Stimulated activated CD8-positive, alpha-beta memory T cell treated with anti-CD3 and anti-CD28 coated beads, Interleukin-4, amount 100 ng/mL, for 24 hours (primary cell): ENCODE measurements at regions not wholly inside any gene's neighbourhood (a gene's known extent, or its start where the extent isn't known, plus 50 kb on each side); places are given as distances from the start of the nearest gene placed in this dataset.
"Not testable (repeated sequence)": the region's sequence is repeated elsewhere in the genome, so short reads cannot be mapped to it uniquely, and the experiment has no call there.

Source experiments
- DNase-seq: peaks from one replicate; pipeline ENCODE4 v3.0.0-alpha.2; 2020; ENCODE audit warnings: low read depth

GRCh38 chr12:9543341-9543740, 64.4 kb downstream of the KLRB1 start:
- not testable (repeated sequence) for DNase-seq

- DNase-seq = not testable (repeated sequence)
Measured at GRCh38 chr12:9542827-9543226, 64.9 kb downstream of the KLRB1 start.

- DNase-seq = not testable (repeated sequence)
Measured at GRCh38 chr12:9515925-9516324, 91.8 kb downstream of the KLRB1 start.

DNA sequence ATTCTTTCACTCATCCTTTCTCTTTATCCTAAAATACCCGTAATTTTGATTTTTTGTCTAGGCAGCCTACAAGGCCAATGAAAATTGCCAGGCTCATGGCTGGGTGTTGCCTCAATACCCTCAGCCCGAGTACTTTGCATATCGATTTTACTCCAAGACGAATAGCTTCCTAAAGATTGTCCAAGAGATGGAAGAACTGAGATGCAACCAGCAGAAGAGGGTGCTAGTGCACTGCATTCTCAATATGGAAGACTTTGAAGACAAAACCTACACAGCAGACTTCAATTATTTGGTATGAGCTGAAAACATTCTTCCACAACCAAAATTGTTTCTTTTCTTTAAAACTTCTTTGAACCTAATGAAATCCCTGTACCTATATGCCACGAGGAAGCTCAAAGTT, 95.0 kb downstream of the KLRB1 start:
- DNase-seq = not testable (repeated sequence)

GRCh38 chr12:9510392-9511011, 97.2 kb downstream of the KLRB1 start:
- DNase-seq = not testable (repeated sequence)

DNA sequence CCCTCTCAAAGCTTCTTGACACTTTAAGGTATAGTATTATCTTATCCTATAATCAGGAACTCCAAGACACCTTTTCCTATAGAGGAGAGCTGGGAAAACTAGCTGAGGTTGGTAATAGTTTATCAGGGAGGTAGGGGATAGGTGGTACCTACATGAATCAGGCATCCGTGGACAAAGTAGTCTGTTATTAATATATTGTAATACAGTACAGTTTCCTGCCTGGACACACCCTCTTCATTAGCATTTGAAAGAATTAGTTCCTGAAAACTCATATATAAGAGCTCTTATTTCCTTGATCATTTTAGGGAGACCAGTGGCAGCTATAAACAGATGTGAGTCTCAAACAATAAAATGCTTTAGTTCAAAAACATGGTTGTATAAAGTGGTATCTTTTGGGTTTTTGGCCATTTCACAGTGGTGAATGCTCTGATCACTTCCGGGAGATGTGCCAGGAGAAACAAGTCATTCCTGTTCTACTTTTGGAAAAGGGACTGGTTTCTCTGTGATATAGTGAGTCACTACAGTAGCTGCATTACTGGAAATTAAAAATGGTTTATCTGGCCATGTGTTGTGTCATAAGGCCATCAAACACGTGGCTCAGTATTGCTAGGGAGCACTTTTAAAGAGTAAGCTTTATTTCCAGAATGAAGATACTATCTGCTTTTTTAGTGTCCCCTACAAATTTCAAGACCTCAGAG, 98.1 kb downstream of the KLRB1 start:
- DNase-seq = no peak

DNA sequence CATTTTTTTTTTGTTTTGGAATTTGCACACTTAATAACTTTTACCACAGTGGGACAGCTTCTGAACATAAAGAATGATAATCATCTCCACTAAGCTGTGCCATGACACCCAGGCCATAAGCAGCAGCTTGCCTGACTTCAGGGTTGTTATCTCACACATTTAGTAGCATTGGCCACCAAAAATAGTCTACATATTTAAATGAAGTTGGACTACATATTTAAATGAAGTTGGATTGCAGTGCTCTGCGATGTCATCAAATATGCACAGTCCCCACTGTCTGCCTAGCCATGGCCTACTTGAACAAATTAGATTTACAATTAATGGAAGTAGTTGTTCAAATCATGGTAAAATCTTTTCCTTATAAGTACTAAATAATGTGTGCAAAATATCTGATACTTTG, 101.0 kb downstream of the KLRB1 start:
- no peak for DNase-seq

DNA sequence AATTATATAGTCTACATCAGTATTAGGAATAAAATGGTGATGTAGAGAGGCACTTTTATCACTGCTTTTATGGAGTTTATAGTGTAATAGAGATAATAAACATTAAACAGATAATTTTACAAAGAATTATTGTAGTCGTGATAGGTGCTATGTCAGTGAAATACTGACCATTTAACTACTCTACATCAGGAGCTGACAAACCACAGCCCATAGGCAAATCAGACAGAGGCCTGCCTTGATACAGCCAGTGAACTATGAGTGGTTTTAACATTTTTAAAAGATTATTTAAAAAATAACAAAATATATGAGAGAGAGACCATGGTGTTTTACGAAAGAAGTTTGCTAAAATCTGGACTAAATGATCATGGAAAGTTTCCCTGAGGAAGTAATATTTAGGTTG, 104.3 kb downstream of the KLRB1 start:
- not testable (repeated sequence) for DNase-seq

DNA sequence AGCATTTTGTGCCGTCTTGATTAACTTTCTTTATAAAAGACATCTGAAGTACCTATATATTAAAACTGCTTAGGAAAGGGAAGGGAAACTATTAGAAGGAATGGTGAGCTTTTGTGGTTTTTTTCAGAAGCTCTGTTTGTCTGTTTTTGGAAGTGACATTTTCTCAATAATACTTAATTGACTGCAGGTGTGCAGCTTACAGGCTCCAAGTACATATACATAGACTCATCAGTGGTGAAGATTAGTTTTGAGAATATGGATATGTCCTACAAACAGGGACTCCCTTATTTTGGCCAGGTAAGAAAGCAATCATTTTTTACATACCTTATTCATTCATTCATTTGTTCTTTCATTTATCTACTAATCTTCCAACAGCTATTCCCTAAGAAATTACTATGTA, 104.9 kb downstream of the KLRB1 start:
- not testable (repeated sequence) for DNase-seq

DNA sequence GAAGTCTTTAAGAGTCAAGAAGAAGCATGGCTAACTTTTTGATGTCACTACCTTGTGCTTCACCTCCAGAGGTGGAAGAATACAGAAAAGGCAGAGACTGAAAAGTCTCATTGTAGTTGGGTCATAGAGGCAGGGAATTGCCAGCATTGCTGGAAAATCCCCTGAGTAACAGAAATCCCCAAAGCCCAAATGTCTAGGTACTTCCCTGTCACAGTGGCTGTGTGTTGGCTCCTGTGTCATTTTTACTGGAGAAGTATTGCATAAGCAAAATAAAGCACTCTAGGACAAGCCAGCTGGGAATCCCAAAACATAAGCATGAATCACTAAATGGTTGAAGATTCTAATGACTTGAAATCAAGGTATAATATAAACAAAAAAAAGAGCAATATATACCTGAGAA, 114.4 kb downstream of the KLRB1 start:
- not testable (repeated sequence) for DNase-seq

GRCh38 chr12:9481289-9481688, 126.4 kb downstream of the KLRB1 start:
- DNase-seq = not testable (repeated sequence)

GRCh38 chr12:9474197-9474596, 133.5 kb downstream of the KLRB1 start:
- DNase-seq = not testable (repeated sequence)

GRCh38 chr12:9473638-9474037, 134.1 kb downstream of the KLRB1 start:
- not testable (repeated sequence) for DNase-seq

GRCh38 chr12:9471501-9471900, 136.2 kb downstream of the KLRB1 start:
- not testable (repeated sequence) for DNase-seq

DNA sequence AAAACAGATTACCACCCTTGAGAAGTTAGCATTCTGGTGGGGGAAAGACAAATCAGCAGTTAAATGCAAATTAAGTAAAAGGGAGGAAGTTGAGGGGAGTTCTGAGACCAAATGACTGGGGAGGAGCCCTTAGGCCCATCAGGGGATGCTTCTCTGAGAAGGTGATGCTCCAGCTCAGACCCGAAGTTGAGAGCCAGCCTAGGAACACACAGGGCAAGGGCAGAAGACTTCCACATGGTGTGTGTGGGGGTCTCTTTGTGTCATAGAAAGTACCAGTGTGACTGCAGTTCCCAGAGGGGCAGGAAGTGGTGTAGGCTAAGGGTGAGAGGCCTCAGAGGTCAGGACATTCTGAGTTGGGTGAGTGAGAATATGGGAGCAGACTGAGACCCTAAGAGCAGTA, 137.3 kb downstream of the KLRB1 start:
- not testable (repeated sequence) for DNase-seq

DNA sequence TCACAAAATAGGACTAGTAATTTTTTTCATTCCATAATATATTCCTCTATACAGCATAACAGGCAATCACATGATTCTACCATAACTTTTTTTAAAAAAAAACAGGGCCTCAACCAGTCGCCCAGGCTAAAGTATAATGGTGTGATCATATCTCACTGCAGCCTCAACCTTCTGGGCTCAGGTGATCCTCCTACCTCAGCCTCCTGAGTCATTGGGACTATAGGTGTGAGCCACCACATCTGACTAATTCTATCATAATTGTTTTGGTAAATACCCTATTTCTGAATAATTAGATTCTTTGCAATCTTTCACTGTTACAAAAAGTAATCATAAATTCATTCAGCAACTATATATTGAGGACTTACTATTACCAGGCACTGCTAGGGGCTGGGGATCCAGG, 137.8 kb downstream of the KLRB1 start:
- DNase-seq = not testable (repeated sequence)

DNA sequence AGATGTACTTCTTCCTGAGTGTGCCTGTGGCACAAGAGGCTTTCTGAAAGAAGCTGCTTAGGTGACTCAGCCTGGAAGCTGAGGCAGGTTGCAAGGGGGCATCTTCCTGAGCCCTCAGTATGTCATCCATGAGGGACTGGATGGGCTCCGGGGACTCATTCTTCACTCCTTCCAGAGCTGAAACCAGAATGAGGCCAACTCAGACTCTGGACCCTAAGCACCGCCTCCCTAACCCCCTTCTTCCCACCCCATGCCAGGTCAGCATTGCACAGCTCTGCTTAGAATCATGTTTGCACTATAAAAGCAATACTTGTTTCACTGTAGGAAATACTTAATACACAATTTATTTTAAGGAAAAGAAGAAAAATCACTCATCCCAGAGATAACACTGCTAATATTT, 138.3 kb downstream of the KLRB1 start:
- not testable (repeated sequence) for DNase-seq

- not testable (repeated sequence) for DNase-seq
Measured at GRCh38 chr12:9468998-9469397, 138.7 kb downstream of the KLRB1 start.

- DNase-seq = not testable (repeated sequence)
Measured at GRCh38 chr12:9468144-9468543, 139.6 kb downstream of the KLRB1 start.

- DNase-seq = no peak
Measured at GRCh38 chr12:9464408-9464807, 143.3 kb downstream of the KLRB1 start.

DNA sequence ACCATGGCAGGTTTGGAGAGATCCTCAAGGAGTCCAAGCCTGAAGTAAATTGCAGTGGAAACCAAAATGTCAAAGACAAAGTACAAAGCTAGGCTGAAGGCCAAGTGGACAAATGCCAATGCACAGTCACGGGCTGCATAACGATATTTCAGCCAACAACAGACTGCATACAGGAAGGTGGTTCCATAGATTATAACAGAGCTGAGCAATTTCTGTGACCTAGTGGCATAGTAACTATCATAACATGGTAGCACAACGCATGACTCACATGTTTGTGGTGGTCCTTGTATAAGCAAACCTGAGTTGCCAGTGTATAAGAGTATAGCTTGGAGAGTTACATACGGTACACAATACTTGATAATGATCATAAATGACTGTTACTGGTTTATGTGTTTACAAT, 152.2 kb downstream of the KLRB1 start:
- DNase-seq = not testable (repeated sequence)

- DNase-seq = not testable (repeated sequence)
Measured at GRCh38 chr12:9454021-9454420, 153.7 kb downstream of the KLRB1 start.

- DNase-seq = peak; percentile 12
Measured at GRCh38 chr12:9450127-9450567, 157.6 kb downstream of the KLRB1 start.
